Astrocyte of the cerebellum (primary cell): ENCODE measurements at regions not wholly inside any gene's neighbourhood (a gene's known extent, or its start where the extent isn't known, plus 50 kb on each side); places are given as distances from the start of the nearest gene placed in this dataset.

ENCODE experiments used
- DNase-seq: peaks from one replicate; pipeline ENCODE4 v3.0.0-alpha.2; 2011; ENCODE audit warnings: low read depth
- H3K4me3 ChIP-seq: 2 replicates; pipeline ENCODE4 v1.5.1; 2011; ENCODE audit warnings: mild to moderate bottlenecking, low read depth, low read length, moderate library complexity
- CTCF ChIP-seq: IDR thresholded peaks from 2 replicates; pipeline ENCODE4 v1.5.1; 2012; ENCODE audit warnings: low read length, low read depth, moderate library complexity, mild to moderate bottlenecking; ENCODE audit errors: missing control alignments
- in situ Hi-C: cut with HindIII; loops from 2 replicates; pipeline ENCODE4 v1.10.0; 2017; ENCODE audit warnings: low sequenced_read_pairs

- no peak for DNase-seq
- no peak overlapping the region for H3K4me3 ChIP-seq
- in situ Hi-C loops = no loop called here
- no peak for TF ChIP-seq CTCF
Measured at GRCh38 chr2:111626865-111627163, 257.2 kb downstream of the ANAPC1 start.

GRCh38 chr2:111627256-111627655 is 256.7 kb downstream of the ANAPC1 start:
- in situ Hi-C loops = no loop called here
- DNase-seq = no peak
- no peak overlapping the region for H3K4me3 ChIP-seq
- TF ChIP-seq CTCF = no peak

GRCh38 chr2:111628221-111628620 is 255.8 kb downstream of the ANAPC1 start:
- no peak for TF ChIP-seq CTCF
- no peak for DNase-seq
- in situ Hi-C loops = no loop called here
- no peak overlapping the region for H3K4me3 ChIP-seq

- DNase-seq = no peak
- in situ Hi-C loops = no loop called here
- no peak for TF ChIP-seq CTCF
- H3K4me3 ChIP-seq = no peak overlapping the region
Measured at GRCh38 chr2:111629983-111630382, 254.0 kb downstream of the ANAPC1 start.

- in situ Hi-C loops = no loop called here
- no peak overlapping the region for H3K4me3 ChIP-seq
- no peak for TF ChIP-seq CTCF
- DNase-seq = no peak
Measured at GRCh38 chr2:111632661-111633060, 251.3 kb downstream of the ANAPC1 start.

- H3K4me3 ChIP-seq = no peak overlapping the region
- in situ Hi-C loops = no loop called here
- no peak for DNase-seq
- TF ChIP-seq CTCF = no peak
Measured at GRCh38 chr2:111633189-111633588, 250.8 kb downstream of the ANAPC1 start.

- H3K4me3 ChIP-seq = no peak overlapping the region
- no peak for DNase-seq
- in situ Hi-C loops = no loop called here
- no peak for TF ChIP-seq CTCF
Measured at GRCh38 chr2:111633643-111634042, 250.3 kb downstream of the ANAPC1 start.
